Spleen (tissue), 11 donors: ENCODE measurements at regions not wholly inside any gene's neighbourhood (a gene's known extent, or its start where the extent isn't known, plus 50 kb on each side); places are given as distances from the start of the nearest gene placed in this dataset.

Experiments
- DNase-seq: peaks from one replicate; pipeline ENCODE4 v3.0.0-alpha.2; 2020
- H3K27ac ChIP-seq, 8 donors: fragments of 200-600 bp; sonication (generic) in 7 of 8; 1 replicate in 4 of 8; 2 replicates in 4 of 8; pipeline versions ENCODE4 v1.5.0 to v1.8.0; 2016 to 2021; ENCODE audit warnings: inconsistent platforms in 4 of 8, mild to moderate bottlenecking in 4 of 8, moderate library complexity in 1 of 8
- H3K27me3 ChIP-seq, 7 donors: fragments of 200-600 bp; sonication (generic) in 6 of 7; replicated peaks in 1 of 7; 1 replicate in 4 of 7; 2 replicates in 3 of 7; pipeline versions ENCODE4 v1.5.0 to v1.8.0; 2016 to 2021; ENCODE audit warnings: inconsistent platforms in 3 of 7, mild to moderate bottlenecking in 1 of 7
- H3K36me3 ChIP-seq, 6 donors: fragments of 200-600 bp; sonication (generic) in 5 of 6; 1 replicate in 4 of 6; 2 replicates in 2 of 6; pipeline versions ENCODE4 v1.5.0 to v1.8.0; 2016 to 2021; ENCODE audit warnings: inconsistent platforms in 2 of 6
- H3K4me1 ChIP-seq, 6 donors: fragments of 200-600 bp; sonication (generic) in 5 of 6; 1 replicate in 3 of 6; 2 replicates in 3 of 6; pipeline versions ENCODE4 v1.5.0 to v1.8.0; 2016 to 2021; ENCODE audit warnings: inconsistent platforms in 3 of 6
- H3K4me3 ChIP-seq, 8 donors: fragments of 200-600 bp; sonication (generic) in 7 of 8; 1 replicate in 4 of 8; 2 replicates in 4 of 8; pipeline versions ENCODE4 v1.5.0 to v1.8.0; 2016 to 2021; ENCODE audit warnings: inconsistent platforms in 4 of 8, mild to moderate bottlenecking in 4 of 8, moderate library complexity in 2 of 8
- H3K9me3 ChIP-seq, 8 donors: fragments of 200-600 bp; sonication (generic) in 7 of 8; 1 replicate in 4 of 8; 2 replicates in 4 of 8; pipeline versions ENCODE4 v1.5.0 to v1.8.0; 2016 to 2021; ENCODE audit warnings: inconsistent platforms in 4 of 8
- CTCF ChIP-seq, 11 experiments: fragments of 200-600 bp in 7 of 11; fragments of 450-650 bp in 4 of 11; sonication (generic) in 4 of 11; IDR thresholded peaks in 8 of 11; conservative IDR thresholded peaks in 3 of 11; 1 replicate in 7 of 11; 2 replicates in 4 of 11; pipeline versions ENCODE4 v1.4.0 to v1.8.0; 2016 to 2021; ENCODE audit warnings: antibody characterized with exemption in 11 of 11, inconsistent platforms in 4 of 11, mild to moderate bottlenecking in 1 of 11
- POLR2A ChIP-seq, 3 donors: fragments of 450-650 bp; IDR thresholded peaks; one replicate each; pipeline ENCODE4 v1.5.1; 2017; ENCODE audit warnings: antibody characterized with exemption in 3 of 3, mild to moderate bottlenecking in 1 of 3
- POLR2AphosphoS5 ChIP-seq, 3 donors: sonication (generic); formaldehyde crosslinking; IDR thresholded peaks; one replicate each; pipeline ENCODE4 v1.5.1; 2017; ENCODE audit warnings: antibody characterized with exemption in 3 of 3
- WGBS, 5 donors: extraction: QIAGEN DNeasy Blood & Tissue Kit in 3 of 5; methylation state at CpG; one replicate each; pipeline versions ENCODE4 v1.1.5 to v1.1.7; 2013 to 2018; 5-methylcytosine and 5-hydroxymethylcytosine counted together
- intact Hi-C: fragments of 100-400 bp; cut with DNase I; formaldehyde crosslinking; loops from one replicate; pipeline ENCODE4 v1.15.0; 2023; ENCODE audit warnings: low total_unique reads
- donor health status: healthy with polysubstance abuse.
- donor health status: DM: no; HTN: no; CAD: no; lungs with moderate emphysema.
- donor health status: DM: no; HTN: no; CAD: no.
- donor health status: Bipolar disorder and iron deficiency.
- donor health status: healthy.
- donor health status: DM: no; HTN: no; CAD: no.
- donor health status: DM: yes; HTN: yes; CAD: no.

GRCh38 chr2:128522829-128523228, 204.2 kb upstream of the HS6ST1 start:
- intact Hi-C loops, result no loop called here

GRCh38 chr2:128523457-128523856, 204.8 kb upstream of the HS6ST1 start:
- Histone ChIP-seq H3K9me3 (peaks cover 0 to 8% (median 0%) of the 10 kb centered on the region in 8 donors), H3K27ac (peak overlapping the region in 3 of 8 donors; percentile 1 to 51 (median 25)), H3K36me3 (no peaks in the 10 kb centered on the region), H3K4me3 (no peak overlapping the region), H3K27me3 (no peaks in the 10 kb centered on the region), H3K4me1 (peaks cover 0 to 28% (median 13%) of the 10 kb centered on the region in 6 donors)
- WGBS, 5 donors, result 83 to 89% (median 83%) methylated on average over 4 of the region's 4 CpGs
- TF ChIP-seq POLR2AphosphoS5 (IDR thresholded peaks at IDR 0.05), result no peak
- no peak for TF ChIP-seq CTCF (IDR thresholded peaks at IDR 0.05 in 8 of 11, conservative IDR thresholded peaks at IDR 0.05 in 3 of 11)
- no peak for TF ChIP-seq POLR2A (IDR thresholded peaks at IDR 0.05)
- no peak for DNase-seq
- intact Hi-C loops, result no loop called here

More at GRCh38 chr2:128522829-128523228, 204.2 kb upstream of the HS6ST1 start:
- peaks cover 0 to 23% (median 11%) of the 10 kb centered on the region in 6 donors for H3K4me1 ChIP-seq
- WGBS, 5 donors, result 85 to 96% (median 91%) methylated on average over 7 of the region's 7 CpGs
- no peak for DNase-seq
- no peak for TF ChIP-seq CTCF (IDR thresholded peaks at IDR 0.05 in 8 of 11, conservative IDR thresholded peaks at IDR 0.05 in 3 of 11)
- no peaks in the 10 kb centered on the region for H3K27me3 ChIP-seq
- no peaks in the 10 kb centered on the region for H3K36me3 ChIP-seq
- no peak overlapping the region for H3K27ac ChIP-seq
- no peak overlapping the region for H3K4me3 ChIP-seq
- H3K9me3 ChIP-seq, result peaks cover 0 to 8% (median 0%) of the 10 kb centered on the region in 8 donors

GRCh38 chr2:128524183-128524582, 205.5 kb upstream of the HS6ST1 start:
- peaks cover 0 to 8% (median 0%) of the 10 kb centered on the region in 8 donors for H3K9me3 ChIP-seq
- TF ChIP-seq CTCF (IDR thresholded peaks at IDR 0.05 in 8 of 11, conservative IDR thresholded peaks at IDR 0.05 in 3 of 11) (no peak), POLR2AphosphoS5 (IDR thresholded peaks at IDR 0.05) (peak in 2 of 3 donors; percentile 73 to 82)
- peak overlapping the region in 3 of 8 donors; percentile 1 to 51 (median 25) for H3K27ac ChIP-seq
- intact Hi-C loops, result no loop called here
- H3K36me3 ChIP-seq, result no peaks in the 10 kb centered on the region
- no peak overlapping the region for H3K4me3 ChIP-seq
- no peaks in the 10 kb centered on the region for H3K27me3 ChIP-seq
- 63 to 77% (median 72%) methylated on average over 6 of the region's 6 CpGs for WGBS, 5 donors
- peaks cover 0 to 28% (median 13%) of the 10 kb centered on the region in 6 donors for H3K4me1 ChIP-seq
- no peak for DNase-seq

- Histone ChIP-seq H3K27me3 (no peaks in the 10 kb centered on the region), H3K27ac (no peak overlapping the region), H3K36me3 (no peaks in the 10 kb centered on the region), H3K9me3 (peaks cover 0 to 8% (median 0%) of the 10 kb centered on the region in 8 donors), H3K4me3 (no peak overlapping the region), H3K4me1 (peaks cover 0 to 21% (median 12%) of the 10 kb centered on the region in 6 donors)
- no peak for TF ChIP-seq POLR2A (IDR thresholded peaks at IDR 0.05)
- TF ChIP-seq CTCF (IDR thresholded peaks at IDR 0.05 in 8 of 11, conservative IDR thresholded peaks at IDR 0.05 in 3 of 11), result no peak
- TF ChIP-seq POLR2AphosphoS5 (IDR thresholded peaks at IDR 0.05), result no peak
- DNase-seq, result no peak
- 73 to 90% (median 81%) methylated on average over 5 to 6 of the region's 6 CpGs for WGBS, 5 donors
- intact Hi-C loops, result no loop called here
Measured at GRCh38 chr2:128525653-128526052, 207.0 kb upstream of the HS6ST1 start.
